ENCODE measurements at regions not wholly inside any gene's neighbourhood (a gene's known extent, or its start where the extent isn't known, plus 50 kb on each side); places are given as distances from the start of the nearest gene placed in this dataset.
"Not testable (repeated sequence)": the region's sequence is repeated elsewhere in the genome, so short reads cannot be mapped to it uniquely, and the experiment has no call there.

DNA sequence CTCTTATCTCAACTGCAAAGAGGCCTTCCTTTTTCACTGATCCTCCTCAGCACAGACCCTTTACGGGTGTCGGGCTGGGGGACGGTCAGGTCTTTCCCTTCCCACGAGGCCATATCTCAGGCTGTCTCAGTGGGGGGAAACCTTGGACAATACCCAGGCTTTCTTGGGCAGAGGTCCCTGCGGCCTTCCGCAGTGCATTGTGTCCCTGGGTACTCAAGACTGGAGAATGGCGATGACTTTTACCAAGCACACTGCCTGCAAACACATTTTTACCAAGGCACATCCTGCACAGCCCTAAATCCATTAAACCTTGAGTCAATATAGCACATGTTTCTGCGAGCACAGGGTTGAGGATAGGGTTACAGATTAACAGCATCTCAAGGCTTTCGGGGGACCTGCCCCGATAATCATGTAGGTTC is 117.8 kb downstream of the GOSR1 start:
- H3K36me3 ChIP-seq (ENCODE audit: control insufficient read depth, insufficient read depth, low read length); H3K4me3 ChIP-seq (ENCODE audit: low read length); H3K27me3 ChIP-seq (ENCODE audit: control insufficient read depth, insufficient read depth, low read length); H3K9ac ChIP-seq (ENCODE audit: low read length); H3K27ac ChIP-seq (ENCODE audit: low read depth, low read length); H3K4me1 ChIP-seq (ENCODE audit: control insufficient read depth, insufficient read depth, low read length): not testable (repeated sequence)

DNA sequence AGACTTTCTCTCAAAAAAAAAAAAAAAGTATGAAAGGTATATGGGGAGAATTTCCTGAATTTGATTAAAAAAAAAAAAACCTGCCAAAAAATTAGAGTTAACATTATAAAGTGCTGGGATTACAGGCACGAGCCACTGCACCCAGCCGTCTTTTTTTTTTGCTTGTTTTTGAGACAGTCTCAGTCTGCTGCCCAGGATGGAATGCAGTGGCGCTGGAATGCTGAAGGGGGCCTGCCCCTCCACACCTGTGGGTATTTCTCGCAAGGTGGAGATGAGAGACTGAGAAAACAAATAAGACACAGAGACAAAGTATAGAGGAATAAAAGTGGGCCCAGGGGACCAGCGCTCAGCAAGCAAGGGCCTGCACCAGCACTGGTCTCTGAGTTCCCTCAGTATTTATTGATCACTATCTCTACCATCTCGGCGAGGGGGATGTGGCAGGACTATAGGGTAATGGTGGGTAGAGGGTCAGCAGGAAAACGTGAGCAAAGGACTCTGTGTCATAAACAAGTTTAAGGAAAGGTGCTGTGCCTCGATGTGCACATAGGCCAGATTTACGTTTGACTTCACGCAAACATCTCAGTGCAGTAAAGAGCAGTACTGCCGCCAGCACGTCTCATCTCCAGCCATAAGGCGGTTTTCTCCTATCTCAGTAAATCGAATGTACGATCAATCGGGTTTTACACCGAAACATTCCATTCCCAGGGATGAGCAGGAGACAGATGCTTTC is 117.2 kb downstream of the GOSR1 start:
- Histone ChIP-seq H3K9ac (ENCODE audit: low read length) (no peak overlapping the region), H3K4me3 (ENCODE audit: low read length) (no peak overlapping the region), H3K36me3 (ENCODE audit: control insufficient read depth, insufficient read depth, low read length) (no peaks in the 10 kb centered on the region), H3K27me3 (ENCODE audit: control insufficient read depth, insufficient read depth, low read length) (no peaks in the 10 kb centered on the region), H3K4me1 (ENCODE audit: control insufficient read depth, insufficient read depth, low read length) (no peaks in the 10 kb centered on the region), H3K27ac (ENCODE audit: low read depth, low read length) (no peak overlapping the region)

DNA sequence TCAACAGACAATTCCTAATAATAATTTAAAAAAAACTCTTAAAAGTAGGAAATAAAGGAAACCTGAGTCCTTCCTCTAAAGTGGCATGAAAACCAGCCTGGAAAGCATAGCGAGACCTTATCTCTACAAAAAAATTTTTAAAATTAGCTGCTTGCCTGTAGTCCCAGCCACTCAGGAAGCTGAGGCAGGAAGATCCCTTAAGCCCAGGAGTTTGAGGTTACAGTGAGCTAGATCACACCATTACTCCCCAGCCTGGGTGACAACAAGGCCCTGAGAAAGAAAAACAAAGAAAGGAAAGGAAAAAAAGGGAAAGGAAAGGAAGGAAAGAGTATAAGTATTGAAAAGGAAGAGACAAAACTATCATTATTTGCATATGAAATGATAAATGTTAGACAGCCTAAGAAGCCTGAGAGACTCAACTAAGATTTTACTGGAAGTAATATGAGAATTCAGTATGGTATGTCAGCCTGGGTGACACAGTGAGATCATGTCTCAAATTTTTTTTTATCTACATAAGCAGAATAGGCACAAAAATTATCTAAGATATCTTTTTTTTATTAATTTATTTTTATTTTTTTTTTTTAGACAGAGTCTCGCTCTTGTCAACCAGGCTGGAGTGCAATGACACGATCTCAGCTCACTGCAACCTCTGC is 113.0 kb downstream of the GOSR1 start:
- no peak overlapping the region for H3K9ac ChIP-seq (ENCODE audit: low read length)
- H3K27ac ChIP-seq (ENCODE audit: low read depth, low read length) = no peak overlapping the region
- no peaks in the 10 kb centered on the region for H3K36me3 ChIP-seq (ENCODE audit: control insufficient read depth, insufficient read depth, low read length)
- H3K4me1 ChIP-seq (ENCODE audit: control insufficient read depth, insufficient read depth, low read length) = no peaks in the 10 kb centered on the region
- no peak overlapping the region for H3K4me3 ChIP-seq (ENCODE audit: low read length)
- H3K27me3 ChIP-seq (ENCODE audit: control insufficient read depth, insufficient read depth, low read length) = no peaks in the 10 kb centered on the region

DNA sequence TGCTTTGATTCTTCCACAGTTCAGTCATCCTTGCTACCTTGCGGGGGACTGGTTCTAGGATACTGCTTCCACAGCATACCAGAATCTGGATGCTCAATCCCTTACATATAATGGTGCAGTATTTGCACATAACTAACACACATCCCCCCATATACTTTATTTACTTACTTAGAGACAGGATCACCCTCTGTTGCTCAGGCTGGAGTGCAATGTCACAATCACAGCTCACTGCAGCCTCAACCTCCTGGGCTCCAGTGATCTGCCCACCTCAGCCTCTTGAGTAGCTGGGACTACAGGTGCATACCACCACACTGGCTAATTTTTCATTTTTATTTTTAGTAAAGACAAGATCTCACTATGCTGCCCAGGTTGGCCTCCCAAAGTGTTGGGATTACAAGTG is 112.2 kb downstream of the GOSR1 start:
- Histone ChIP-seq H3K27ac (ENCODE audit: low read depth, low read length) (no peak overlapping the region), H3K27me3 (ENCODE audit: control insufficient read depth, insufficient read depth, low read length) (no peaks in the 10 kb centered on the region), H3K9ac (ENCODE audit: low read length) (no peak overlapping the region), H3K4me3 (ENCODE audit: low read length) (no peak overlapping the region), H3K4me1 (ENCODE audit: control insufficient read depth, insufficient read depth, low read length) (no peaks in the 10 kb centered on the region), H3K36me3 (ENCODE audit: control insufficient read depth, insufficient read depth, low read length) (no peaks in the 10 kb centered on the region)

DNA sequence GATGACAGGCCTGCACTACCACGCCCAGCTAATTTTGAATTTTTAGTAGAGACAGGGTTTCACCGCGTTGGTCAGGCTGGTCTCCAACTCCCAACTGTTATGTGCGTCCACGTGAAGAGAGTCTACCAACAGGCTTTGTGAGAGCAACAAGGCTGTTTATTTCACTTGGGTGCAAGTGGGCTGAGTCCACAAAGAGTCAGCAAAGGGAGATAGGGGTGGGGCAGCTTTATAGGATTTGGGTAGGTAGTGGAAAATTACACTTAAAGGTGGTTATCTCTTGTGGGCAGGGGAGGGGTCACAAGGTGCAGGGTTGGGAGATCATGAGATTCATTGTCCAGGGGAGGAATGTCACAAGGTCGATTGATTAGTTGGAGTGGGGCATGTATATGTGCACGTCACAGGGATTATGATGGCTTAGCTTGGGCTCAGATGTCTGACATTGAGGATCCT is 111.6 kb downstream of the GOSR1 start:
- Histone ChIP-seq H3K27ac (ENCODE audit: low read depth, low read length) (no peak overlapping the region), H3K27me3 (ENCODE audit: control insufficient read depth, insufficient read depth, low read length) (no peaks in the 10 kb centered on the region), H3K4me3 (ENCODE audit: low read length) (no peak overlapping the region), H3K4me1 (ENCODE audit: control insufficient read depth, insufficient read depth, low read length) (no peaks in the 10 kb centered on the region), H3K36me3 (ENCODE audit: control insufficient read depth, insufficient read depth, low read length) (no peaks in the 10 kb centered on the region), H3K9ac (ENCODE audit: low read length) (no peak overlapping the region)

DNA sequence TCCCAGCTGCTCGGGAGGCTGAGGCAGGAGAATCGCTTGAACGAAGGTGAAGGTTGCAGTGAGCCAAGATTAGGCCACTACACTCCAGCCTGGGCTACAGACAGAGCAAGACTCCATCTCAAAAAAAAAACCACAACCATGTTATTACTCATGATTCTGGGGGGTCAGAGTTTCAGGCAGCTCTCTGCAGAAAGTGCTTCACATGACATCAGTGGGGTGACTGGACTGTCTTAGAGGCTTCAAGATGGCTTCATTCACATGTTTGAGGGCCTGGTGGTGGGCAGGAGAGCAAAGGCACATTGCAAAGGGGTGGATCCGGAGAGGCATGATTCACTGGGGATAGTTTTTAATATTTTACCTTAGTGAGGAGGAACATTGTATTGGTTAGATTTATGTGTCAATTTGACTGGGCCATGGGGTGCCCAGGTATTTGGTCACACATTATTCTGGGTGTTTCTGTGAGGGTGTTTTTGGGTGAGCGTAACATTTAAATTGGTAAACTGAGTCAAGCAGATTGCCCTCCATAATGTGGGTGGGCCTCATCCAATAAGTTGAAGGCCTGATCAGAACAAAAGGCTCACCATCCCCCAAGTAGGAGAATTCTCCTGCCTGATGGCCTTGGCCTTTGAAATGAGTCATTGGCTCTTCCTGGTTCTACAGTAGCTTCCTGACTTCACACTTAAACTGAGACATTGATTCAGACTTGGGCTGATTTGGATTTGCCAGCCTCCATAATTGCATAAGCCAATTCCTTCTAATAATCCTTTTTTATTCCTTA is 109.8 kb downstream of the GOSR1 start:
- no peaks in the 10 kb centered on the region for H3K36me3 ChIP-seq (ENCODE audit: control insufficient read depth, insufficient read depth, low read length)
- no peaks in the 10 kb centered on the region for H3K4me1 ChIP-seq (ENCODE audit: control insufficient read depth, insufficient read depth, low read length)
- no peaks in the 10 kb centered on the region for H3K27me3 ChIP-seq (ENCODE audit: control insufficient read depth, insufficient read depth, low read length)
- no peak overlapping the region for H3K9ac ChIP-seq (ENCODE audit: low read length)
- H3K27ac ChIP-seq (ENCODE audit: low read depth, low read length) = no peak overlapping the region
- no peak overlapping the region for H3K4me3 ChIP-seq (ENCODE audit: low read length)

DNA sequence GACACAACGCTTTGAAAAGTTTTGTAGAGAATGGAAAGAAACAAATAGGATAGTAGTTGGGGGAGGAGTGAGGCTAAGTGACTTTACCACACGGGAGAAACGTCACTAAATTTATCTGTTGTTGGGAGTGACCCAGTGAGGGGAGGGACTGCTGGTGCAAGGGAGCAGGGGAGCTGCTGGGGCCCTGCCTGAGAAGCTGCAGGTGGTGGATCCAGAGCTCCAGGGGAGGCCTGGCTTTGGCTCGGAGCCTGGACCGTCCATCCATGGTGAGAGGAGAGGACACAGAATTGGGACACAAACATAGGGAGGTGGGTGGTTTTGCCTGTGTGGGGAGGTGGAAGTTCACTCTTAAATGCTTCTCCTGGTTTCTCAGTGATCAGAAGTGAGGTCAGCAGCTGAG is 107.6 kb downstream of the GOSR1 start:
- no peak overlapping the region for H3K27ac ChIP-seq (ENCODE audit: low read depth, low read length)
- H3K4me1 ChIP-seq (ENCODE audit: control insufficient read depth, insufficient read depth, low read length) = no peaks in the 10 kb centered on the region
- no peak overlapping the region for H3K4me3 ChIP-seq (ENCODE audit: low read length)
- no peaks in the 10 kb centered on the region for H3K27me3 ChIP-seq (ENCODE audit: control insufficient read depth, insufficient read depth, low read length)
- no peak overlapping the region for H3K9ac ChIP-seq (ENCODE audit: low read length)
- no peaks in the 10 kb centered on the region for H3K36me3 ChIP-seq (ENCODE audit: control insufficient read depth, insufficient read depth, low read length)

DNA sequence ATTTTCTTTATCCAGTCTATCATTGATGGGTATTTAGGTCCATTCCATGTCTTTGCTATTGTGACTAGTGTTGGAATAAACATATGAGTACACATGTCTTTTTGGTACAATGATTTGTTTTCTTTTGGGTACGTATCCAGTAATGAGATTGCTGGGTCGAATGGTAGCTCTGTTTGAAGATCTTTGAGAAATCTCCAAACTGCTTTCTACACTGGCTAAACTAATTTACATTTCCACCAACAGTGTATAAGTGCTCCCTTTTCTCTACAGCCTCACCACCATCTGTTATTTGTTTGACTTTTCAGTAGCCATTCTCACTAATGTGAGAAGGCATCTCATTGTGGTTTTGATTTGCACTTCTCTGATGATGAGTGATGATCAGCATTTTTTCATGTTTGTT is 103.7 kb downstream of the GOSR1 start:
- Histone ChIP-seq H3K4me1 (ENCODE audit: control insufficient read depth, insufficient read depth, low read length) (no peaks in the 10 kb centered on the region), H3K27ac (ENCODE audit: low read depth, low read length) (no peak overlapping the region), H3K4me3 (ENCODE audit: low read length) (no peak overlapping the region), H3K9ac (ENCODE audit: low read length) (no peak overlapping the region), H3K27me3 (ENCODE audit: control insufficient read depth, insufficient read depth, low read length) (no peaks in the 10 kb centered on the region), H3K36me3 (ENCODE audit: control insufficient read depth, insufficient read depth, low read length) (no peaks in the 10 kb centered on the region)

DNA sequence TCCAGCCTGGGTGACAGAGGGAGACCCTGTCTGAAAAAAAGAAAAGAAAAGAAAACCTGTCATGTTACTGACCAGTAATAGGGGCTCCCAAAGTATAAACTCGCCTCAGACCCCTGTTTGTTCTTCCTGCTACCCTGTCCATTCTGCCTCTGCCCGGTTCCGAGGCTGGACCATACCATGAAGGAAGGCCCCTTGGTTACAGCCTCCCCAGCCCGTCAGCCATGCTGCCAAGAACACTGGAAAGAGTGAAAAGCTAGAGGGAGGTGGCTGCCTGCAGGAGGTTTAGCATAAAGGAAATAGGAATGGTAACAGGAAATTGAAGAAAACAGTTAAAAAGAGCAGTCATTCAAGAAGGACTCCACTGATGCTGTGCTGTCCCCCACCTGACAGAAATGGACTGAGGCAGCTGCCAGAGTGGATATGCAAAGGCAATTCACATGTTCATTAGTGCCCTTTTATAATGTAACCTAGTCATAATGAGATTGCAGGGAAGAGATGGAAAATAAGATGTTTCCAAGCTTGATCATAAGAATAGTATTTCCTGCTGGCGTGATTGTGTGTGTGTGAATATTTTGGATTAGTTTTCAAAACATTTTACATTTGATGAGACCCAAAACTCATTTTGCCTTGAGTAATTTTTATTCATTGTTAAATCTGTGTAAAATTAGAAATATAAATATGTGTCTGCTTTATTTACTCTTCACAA is 102.6 kb downstream of the GOSR1 start:
- Histone ChIP-seq H3K27ac (ENCODE audit: low read depth, low read length) (no peak overlapping the region), H3K27me3 (ENCODE audit: control insufficient read depth, insufficient read depth, low read length) (no peaks in the 10 kb centered on the region), H3K4me3 (ENCODE audit: low read length) (no peak overlapping the region), H3K36me3 (ENCODE audit: control insufficient read depth, insufficient read depth, low read length) (no peaks in the 10 kb centered on the region), H3K4me1 (ENCODE audit: control insufficient read depth, insufficient read depth, low read length) (no peaks in the 10 kb centered on the region), H3K9ac (ENCODE audit: low read length) (no peak overlapping the region)

DNA sequence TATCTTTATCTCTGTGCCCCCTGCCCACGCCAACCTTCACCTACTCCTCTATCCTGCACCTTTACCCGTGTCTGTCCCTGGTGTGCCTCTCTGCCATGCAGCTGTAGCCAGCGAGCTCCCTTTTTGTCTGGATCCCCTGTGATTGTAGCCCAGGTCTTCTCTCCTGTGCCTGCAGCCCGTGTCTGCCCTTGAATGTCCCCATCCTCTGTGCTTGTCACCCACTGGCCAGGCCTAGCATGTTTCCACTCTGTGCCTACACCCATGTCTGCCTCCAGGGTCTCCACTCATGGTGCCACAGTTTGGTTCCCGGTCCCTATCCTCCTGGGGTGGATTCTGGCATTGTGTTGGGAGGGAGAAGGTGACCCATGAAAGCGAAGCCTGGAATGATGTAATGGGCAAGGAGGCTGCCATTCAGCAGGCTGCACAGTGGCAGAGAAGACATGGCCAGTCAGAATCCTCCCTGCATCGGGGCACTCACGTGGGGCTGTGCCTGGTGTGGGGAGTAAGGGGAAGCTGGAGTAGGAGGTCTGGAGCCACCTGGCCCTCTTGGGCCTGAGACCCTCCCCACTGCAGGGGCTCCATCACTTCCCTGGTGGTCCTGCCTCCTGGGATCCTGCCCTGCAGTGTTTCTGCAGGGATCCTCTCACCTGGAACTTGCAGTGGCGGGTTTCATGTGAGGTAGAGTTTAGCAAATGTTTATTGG is 101.0 kb downstream of the GOSR1 start:
- not testable (repeated sequence) for H3K27me3 ChIP-seq (ENCODE audit: control insufficient read depth, insufficient read depth, low read length); H3K9ac ChIP-seq (ENCODE audit: low read length); H3K4me1 ChIP-seq (ENCODE audit: control insufficient read depth, insufficient read depth, low read length); H3K27ac ChIP-seq (ENCODE audit: low read depth, low read length); H3K4me3 ChIP-seq (ENCODE audit: low read length); H3K36me3 ChIP-seq (ENCODE audit: control insufficient read depth, insufficient read depth, low read length)
